Activated CD4-positive, alpha-beta T cell treated with anti-CD3 and anti-CD28 coated beads for 48 hours (primary cell): ENCODE measurements at regions not wholly inside any gene's neighbourhood (a gene's known extent, or its start where the extent isn't known, plus 50 kb on each side); places are given as distances from the start of the nearest gene placed in this dataset.
"Not testable (repeated sequence)": the region's sequence is repeated elsewhere in the genome, so short reads cannot be mapped to it uniquely, and the experiment has no call there.

ENCODE experiments used
- DNase-seq: peaks from one replicate; pipeline ENCODE4 v3.0.0-alpha.2; 2020

DNA sequence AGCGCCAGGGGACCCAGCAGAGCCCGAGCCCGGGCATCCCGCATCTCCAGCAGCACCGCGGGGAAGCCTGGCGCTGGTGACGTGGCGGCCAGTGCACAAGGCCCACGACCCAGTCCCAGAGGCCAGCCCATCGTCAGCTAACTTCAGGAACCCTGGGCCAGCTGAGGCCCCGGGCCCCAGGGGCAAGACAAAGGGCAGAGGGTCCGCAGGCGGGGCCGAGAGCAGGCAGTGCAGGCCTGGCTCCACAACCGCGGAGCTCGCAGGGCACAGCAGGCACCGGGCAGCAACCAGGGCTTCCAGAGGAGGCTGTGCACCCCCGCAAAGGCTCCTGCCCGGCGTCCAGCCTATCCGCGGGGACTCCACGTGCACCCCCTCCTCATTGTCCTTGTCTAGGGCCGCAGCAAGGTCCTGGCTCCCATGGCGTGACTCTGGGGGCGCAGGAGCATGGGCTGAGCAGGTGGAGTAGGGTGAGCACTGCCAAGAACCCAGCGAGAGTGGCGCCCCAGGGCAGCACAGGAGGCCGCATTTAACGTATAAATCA, 352.5 kb downstream of the KCNJ18 start:
- DNase-seq: not testable (repeated sequence)

DNA sequence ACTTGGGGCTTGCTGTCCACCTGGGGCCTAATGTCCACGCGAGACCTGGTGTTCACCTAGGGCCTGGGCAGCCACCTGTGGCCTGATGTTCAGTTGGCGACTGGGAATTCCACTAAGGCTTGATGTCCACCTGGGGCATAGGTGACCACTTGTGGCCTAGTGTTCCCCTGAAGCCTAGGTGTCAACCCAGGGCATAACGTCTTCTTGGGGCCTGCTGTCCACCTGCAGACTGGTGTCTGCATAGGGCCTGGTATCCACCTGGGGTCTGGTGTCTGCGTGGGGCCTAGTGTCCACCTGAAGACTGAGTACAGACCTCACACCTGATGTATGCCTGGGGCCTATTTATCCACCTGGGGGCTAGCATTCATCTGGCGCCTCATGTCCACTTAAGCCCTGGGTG, 355.2 kb downstream of the KCNJ18 start:
- not testable (repeated sequence) for DNase-seq

DNA sequence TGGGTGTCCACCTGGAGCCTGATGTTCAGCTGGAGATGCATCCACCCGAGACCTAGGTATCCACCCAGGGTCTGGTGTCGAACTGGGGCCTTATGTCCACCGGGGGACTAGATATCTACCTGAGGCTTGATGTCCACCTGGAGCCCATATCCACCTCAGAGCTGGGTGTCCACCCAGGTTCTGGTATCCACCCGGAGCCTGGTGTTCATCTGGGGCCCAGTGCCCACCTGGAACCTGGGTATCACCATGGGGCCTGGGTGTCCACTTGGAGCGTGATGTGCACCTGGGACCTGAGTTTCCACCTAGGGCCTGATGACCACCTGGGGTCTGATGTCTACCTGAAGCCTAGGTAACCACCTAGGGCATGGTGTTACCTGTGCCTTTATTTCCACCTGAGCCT, 355.9 kb downstream of the KCNJ18 start:
- DNase-seq: not testable (repeated sequence)

DNA sequence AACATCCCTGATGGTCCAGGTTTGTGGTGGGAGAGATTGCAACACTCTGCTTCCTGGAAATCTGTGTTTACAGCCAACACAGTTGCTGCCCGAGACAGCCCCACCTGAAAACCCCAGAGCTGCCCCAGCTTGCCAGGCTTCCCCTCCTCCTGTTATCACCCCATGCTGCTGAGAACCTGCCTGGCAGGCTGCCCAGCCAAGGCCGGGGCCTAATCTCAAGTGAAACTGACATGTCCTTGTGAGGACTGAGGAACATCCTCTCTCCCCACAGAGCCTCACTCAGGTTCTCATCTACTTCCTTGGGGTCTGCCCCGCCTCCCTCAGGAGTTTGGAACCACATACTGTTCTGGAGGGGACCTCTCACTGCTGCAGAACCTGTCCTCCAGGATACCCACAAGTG, 358.4 kb downstream of the KCNJ18 start:
- DNase-seq: not testable (repeated sequence)

DNA sequence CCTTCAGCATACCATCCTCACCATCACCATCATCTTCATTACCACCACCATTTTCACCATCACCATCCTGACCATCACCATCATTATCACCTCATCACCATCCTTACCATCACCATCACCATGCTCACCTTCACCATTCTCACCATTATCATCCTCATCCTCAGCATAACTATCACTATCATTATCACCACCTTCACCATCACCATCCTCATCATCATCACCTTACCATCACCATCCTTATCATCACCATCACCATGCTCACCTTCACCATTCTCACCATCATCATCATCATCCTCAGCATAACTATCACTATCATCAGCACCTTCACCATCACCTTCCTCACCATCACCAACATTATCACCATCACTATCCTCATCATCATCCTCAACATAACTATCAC, 360.4 kb downstream of the KCNJ18 start:
- DNase-seq: not testable (repeated sequence)

DNA sequence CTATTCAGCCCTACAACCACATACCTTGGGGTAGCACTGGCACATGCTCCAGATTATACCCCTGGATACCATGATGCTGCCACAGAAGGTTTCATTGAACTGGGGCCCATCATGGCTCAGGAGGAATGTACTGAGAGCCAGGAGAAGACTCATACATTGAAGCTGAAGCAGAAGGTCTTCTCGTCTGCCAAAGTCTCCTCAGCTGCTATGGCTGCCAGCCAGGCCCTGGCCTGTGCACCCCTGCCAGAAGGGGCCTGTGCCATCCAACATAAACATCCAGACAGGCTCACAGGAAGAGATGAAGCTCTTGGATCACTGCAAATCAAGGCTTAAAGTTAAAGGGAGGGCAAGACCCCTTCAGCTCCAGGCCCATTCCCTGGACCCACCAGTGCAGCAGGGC, 364.2 kb downstream of the KCNJ18 start:
- DNase-seq: not testable (repeated sequence)

DNA sequence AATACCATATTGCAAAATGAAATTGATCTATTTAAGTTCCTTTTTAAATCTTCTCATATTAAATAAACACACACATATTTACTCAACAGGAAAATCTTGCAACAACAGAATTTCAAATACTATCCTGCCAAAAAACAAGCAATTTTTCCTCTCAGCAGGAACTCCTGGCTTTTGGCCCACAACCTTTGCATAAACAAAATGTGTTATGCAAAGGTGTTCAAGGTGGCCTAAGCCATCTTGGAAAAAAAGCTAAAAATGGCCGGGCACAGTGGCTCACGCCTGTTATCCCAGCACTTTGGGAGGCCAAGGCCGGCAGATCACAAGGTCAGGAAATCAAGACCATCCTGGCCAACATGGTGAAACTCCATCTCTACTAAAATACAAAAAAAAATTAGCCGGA, 383.6 kb downstream of the KCNJ18 start:
- DNase-seq: not testable (repeated sequence)

DNA sequence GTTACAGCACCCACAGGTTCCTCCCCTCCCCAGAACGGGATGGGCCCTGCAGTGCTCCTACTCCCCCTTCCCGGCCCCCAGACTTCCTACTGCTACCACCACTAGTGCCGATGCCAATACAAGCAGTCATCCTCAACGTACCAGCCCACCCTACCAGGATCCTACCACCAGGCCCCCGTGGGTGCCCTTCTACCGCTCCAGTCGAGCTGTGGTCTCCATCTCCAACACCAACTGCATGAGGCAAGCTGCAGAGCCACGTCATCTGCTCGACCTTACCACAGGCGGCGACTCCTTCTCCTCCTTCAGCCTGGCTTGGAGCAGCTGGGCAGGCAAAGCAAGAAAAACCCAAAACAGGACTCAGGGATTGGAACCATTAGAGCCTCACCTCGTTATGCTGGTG, 396.3 kb downstream of the KCNJ18 start:
- DNase-seq: not testable (repeated sequence)

DNA sequence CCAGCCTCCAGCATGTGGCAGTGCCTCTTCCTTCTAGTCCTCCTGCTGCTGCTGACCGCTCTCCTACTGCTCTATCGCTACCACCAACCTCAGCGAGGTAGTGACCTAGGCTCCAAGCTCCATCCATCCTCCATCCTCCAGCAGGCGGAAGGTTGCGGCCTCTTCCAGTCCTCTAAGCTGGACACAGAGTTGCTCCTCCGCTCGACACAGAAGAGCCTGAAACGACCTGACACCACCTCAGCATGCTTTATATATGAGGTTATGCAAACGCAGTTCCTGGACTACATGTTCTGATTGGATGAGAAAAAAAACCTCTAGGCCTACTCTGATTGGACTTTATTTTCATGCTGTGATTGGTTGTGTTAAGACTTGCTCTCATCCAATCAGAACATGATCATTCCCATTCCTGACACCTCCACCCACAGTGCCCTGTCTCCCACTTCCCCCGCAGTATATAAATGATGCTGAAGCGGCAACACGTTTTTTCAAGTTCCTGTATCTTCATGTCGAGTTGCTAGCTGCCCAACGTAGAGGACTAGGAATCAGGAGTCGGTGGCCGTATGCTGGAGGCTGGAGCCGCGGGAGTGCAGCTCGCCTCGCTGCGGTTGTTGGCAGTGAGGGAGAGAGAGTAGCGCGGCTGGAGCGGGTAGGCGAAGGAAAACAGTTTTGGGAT, 398.1 kb downstream of the KCNJ18 start:
- no peak for DNase-seq

DNA sequence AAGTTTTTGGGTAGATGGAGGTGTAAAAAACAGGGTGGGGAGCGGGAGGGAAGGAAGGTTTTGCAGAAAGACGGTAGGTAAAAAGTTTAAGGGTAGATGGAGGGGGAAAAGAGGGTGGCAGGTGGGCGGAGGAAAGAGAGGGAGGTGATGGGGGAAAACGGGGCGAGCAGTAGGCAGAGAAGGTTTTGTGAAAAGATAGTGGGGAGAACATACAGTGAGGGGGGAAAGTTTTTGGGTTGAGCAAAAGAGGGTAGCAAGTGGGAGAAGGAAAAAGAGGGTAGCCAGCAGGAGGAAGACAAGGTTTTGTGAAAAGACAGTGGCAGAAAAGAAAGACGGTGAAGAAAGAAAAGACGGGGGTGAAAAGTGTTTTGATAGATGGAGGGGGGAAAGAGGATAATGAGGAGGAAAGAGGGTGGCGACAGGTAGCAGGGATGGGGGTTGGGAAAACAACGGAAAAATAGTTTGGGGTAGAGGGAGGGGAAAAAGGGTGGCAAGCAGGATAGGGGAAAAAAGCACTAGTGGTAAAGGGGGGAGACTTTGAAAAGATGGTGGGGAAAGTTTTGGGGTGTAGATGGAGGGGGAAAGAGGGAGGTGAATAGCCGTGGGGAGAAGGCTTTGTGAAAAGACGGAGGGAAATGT, 398.8 kb downstream of the KCNJ18 start:
- DNase-seq: not testable (repeated sequence)

DNA sequence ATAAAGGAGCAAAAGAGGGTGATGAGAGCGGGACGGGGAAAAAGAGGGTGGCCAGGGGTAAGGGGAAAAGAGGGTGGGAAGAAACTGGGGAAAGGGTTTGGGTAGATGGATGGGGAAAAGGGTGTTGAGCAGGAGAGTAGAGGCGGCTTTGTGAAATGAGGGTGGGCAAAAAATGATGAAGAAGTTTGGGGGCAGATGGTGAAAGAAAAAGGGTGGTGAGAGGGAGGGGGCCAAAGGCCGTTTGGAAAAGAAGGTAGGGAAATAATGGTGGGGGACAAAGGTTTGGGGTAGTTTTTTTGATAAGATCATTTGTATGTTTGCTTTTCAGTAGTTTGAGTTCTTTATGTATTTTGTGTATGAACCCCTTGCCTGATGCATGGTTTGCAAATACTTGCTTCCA, 399.5 kb downstream of the KCNJ18 start:
- DNase-seq: not testable (repeated sequence)

DNA sequence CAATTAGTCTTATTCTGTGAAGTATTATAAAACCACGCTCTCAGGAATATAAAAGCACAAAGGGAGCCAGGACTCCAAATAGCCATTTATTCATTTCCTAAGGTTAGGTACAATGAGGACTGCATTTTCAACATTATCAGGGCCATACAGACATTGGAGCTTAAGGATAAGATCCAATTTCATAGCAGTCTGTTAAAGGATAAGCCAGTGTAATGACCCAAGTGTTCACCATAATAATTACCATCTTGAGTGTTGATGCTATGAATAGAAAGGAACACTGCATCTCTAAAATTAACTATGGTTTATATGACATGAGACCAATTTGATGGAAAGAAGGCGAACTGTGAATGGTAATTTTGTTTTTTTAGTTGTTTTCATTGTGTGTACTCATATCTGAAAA, 403.1 kb downstream of the KCNJ18 start:
- DNase-seq: not testable (repeated sequence)

DNA sequence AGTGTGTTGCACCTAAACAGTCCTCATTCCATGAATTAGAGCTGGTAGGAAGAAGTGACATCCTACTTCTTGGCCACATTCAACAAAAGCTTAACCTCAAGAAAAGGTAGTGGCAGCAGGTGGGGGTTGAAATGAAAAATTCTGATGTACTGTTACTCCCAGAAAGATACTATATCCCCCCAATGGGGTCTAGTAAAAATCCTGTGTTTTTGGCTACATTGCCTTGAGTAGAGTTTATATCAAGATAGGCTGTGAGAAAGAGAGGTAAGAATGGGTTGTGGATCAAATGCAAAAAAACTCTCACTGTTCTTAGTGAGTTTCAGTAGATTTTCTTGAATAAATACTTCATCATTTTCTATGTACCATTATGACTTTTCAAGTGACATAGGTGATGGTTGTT, 407.3 kb downstream of the KCNJ18 start:
- not testable (repeated sequence) for DNase-seq

DNA sequence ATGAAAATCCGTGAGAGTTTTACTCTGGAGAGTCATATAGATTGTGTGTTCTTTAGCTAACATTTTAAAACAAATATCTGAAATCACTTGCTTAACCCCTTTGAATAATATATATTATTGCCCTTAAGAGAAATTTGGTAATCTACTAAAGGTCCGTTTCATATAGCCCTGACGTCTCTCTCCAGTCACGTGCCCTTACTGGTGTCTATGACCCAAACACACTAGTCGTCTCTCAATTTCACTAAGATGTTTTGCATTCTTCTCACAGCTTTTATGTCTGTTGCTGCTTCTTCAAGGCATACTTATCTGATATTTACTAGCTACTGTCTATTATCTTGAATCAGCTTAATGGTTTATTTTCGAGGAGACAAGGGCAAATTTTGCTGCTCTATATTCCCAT, 409.9 kb downstream of the KCNJ18 start:
- DNase-seq: no peak

DNA sequence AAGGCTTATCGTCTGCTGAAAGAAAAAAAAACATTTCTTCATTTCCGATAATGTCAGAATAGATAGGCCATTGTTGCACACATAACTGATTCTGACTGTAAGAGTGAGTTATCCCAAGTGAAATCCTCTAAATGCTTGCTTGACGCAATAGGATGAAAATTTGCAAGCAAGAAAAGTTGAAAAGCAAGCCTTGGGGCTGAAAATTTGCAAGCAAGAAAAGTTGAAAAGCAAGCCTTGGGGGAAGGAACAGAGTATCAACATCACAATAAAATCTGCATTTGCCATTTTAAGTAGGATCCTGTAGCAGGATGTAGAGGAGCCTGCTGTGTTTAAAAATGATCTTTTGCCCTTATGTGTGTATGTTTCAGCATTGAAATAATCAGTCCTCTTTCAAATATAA, 424.4 kb downstream of the KCNJ18 start:
- not testable (repeated sequence) for DNase-seq

DNA sequence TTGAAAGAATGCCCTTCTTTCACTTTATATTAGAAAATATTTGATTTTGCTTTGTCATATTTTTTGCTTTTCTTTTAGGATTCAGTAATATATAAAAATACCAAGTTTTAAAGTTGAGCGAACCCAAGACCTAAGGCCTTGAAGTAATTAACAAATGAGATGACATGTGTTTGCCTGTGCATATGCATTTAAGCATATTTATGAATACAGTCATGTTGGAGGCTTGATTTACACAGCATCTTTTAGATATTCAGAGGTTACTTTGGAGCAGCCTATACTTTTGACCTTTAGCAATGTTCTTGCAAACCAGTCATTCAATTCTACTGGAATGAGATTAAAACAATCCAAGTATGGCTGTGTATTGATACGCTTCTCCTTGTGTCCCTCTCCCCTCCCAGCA, 425.1 kb downstream of the KCNJ18 start:
- DNase-seq: not testable (repeated sequence)

DNA sequence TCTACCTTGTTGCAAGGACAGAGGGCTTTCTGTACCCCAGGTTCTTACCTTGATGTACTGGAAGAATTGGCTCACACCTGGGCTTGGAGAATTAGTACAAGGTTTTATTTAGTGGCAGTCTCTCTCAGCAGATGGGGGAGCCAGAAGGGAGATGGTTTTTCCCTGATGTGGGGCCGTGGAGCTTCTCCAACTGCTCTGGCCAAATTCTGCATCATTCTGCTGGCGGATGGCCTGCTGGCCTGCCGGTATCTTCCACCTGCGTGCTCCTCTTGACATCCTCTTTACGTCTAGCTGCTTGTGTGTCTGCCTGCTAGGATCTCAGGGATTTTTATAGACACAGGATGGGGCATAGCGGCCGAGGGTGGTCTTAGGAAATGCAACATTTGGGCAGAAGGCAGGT, 426.7 kb downstream of the KCNJ18 start:
- not testable (repeated sequence) for DNase-seq

DNA sequence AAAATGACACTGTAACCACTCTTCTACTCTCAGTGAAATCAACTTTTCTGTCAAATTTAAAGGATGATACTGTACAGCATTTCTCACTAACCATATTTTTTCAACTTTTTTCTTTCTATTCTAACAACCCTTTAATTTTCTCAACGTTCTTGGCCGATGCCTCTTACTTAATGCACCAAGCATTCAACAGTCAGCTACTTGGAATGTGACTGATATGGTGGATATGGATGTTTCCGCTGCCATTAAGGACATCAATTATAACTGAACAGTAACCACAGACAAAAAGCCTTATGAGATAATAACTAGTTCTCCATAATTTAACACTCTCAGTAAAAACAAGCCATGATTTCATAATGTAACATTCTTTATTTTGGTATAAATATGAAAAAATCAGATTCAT, 427.4 kb downstream of the KCNJ18 start:
- not testable (repeated sequence) for DNase-seq

DNA sequence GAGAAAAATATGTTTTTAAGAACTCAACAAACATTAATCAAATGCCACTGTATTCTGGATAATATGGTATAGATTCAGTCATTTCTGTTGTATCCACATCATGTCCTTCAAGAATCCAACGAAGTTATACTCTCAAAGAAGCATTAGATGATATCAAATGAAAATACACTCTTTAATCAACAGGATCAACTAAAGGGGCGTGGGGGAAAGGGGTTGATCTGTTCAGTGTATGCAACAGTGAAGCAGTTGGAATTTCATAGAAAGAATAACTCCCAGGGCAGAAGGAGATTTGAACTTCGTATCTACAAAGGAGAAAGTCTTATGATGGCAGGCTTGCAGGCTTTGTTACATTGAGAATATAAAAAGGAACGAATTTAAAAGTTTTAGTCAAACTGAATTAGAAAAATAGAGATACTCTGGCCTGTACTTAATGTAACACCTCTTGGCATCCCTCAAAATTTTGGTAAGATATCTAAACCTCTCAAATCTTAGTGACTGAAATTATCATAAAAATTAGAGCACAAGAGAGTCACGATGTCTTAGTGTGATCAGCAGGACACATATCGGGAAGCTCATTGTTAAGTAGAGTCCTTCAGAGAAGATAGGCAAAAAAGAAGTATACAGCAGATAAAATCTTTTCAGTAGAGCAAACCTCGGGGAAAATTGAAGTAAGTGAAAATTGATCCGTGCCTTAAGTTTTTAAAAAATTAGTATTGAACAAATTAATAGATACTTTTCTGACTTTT, 431.4 kb downstream of the KCNJ18 start:
- DNase-seq: no peak

DNA sequence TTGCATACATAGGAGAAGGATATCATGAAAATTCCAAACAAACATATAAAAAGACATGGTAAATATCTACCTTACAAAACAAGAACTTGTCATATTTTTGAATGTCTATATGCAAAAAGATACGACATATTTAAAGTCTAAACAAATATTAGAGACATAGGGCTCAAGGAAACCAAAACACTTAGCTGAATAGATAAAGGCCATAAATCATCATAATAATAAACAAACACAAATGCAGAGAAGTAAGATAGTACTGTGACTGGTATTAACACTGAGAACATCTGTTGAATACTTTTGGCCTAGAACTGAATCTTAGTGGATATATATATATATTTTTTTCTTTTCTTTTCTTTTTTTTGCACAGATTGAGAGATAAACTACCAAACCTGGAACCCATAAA, 435.8 kb downstream of the KCNJ18 start:
- DNase-seq: no peak

DNA sequence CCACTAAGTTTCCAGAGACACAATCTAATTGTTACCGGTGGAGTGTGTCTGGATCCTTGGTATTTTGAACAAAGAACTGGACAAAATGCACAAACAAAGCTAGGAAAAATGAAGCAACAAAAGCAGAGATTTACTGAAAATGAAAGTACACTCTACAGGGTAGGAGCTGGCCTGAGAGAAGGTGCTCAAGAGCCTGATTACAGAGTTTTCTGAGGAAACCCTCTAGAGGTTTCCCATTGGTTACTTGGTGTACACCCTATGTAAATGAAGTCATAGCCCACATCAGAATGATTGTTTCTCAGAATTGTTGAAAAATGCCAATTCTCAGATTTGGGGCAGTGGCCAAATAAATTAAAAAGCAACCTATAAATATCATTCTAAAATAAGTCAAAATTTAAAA, 436.4 kb downstream of the KCNJ18 start:
- DNase-seq: no peak

DNA sequence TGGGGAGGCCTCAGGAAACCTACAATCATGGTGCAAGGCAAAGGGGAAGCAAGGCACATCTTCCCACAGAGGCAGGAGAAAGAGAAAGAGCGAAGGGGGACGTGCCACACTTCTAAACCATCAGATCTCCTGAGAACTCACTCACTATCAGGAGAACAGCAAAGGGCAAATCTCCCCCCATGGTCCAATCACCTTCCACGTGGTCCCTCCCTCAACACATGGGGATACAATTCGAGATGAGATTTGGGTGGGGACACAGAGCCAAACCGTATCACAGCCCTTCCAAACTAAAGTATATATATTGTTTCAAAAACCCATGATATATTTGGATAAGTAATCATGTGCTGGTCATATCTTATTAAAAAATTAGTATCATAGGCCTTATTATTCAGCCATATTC, 437.6 kb downstream of the KCNJ18 start:
- DNase-seq: not testable (repeated sequence)

DNA sequence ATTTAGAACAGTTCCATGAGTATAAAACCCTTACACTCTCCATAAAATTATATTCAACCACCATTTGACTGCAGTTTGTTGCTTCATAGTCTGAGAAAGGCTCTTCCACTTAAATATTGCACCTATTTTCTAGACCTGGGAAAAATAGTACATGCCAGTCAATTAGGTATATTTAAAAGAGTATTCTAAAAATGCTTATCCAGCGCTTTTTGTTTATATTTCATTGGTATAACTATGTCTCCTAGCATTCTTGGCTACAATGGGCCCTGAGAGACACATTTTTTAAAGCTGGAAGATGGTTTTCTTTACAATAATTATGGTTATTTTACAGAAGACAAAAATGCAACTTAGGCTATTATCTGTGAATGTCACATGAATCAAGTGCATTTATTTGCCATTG, 439.4 kb downstream of the KCNJ18 start:
- DNase-seq: no peak
